H1 (cell line): ENCODE measurements at regions not wholly inside any gene's neighbourhood (a gene's known extent, or its start where the extent isn't known, plus 50 kb on each side); places are given as distances from the start of the nearest gene placed in this dataset.
"Not testable (repeated sequence)": the region's sequence is repeated elsewhere in the genome, so short reads cannot be mapped to it uniquely, and the experiment has no call there.

Experiments
- CTCF ChIA-PET: fragments of 300-600 bp; sonication (Branson Sonifier 250); formaldehyde crosslinking; loops from one replicate; lab custom pipeline; 2021; ENCODE audit not compliant: partially characterized antibody; lab: Charles Lee
- POLR2A ChIA-PET: fragments of 300-600 bp; sonication (Branson Sonifier 250); formaldehyde crosslinking; loops from one replicate; lab custom pipeline; 2021; ENCODE audit warnings: inconsistent platforms; ENCODE audit not compliant: partially characterized antibody; lab: Charles Lee
- DNase-seq, 2 experiments: peaks; one replicate each; pipeline versions ENCODE4 v3.0.0 to v3.0.0-alpha.2; 2010 to 2022; ENCODE audit warnings: low spot score in 2 of 2, low read depth in 1 of 2, mixed read lengths in 1 of 2
- FAIRE-seq: peaks from 2 replicates; lab custom pipeline; 2011; peaks lifted over from hg19 to GRCh38; lab: Jason Lieb, UNC
- H2AFZ ChIP-seq: 2 replicates; pipeline ENCODE4 v1.8.1; 2012; ENCODE audit warnings: low read length, inconsistent platforms
- H2AK5ac ChIP-seq: 2 replicates; pipeline ENCODE4 v1.6.1; 2013; ENCODE audit warnings: low read depth, low read length
- H2BK120ac ChIP-seq: replicated peaks from 2 replicates; pipeline ENCODE3; 2013; ENCODE audit warnings: low read depth, low read length, inconsistent platforms
- H2BK12ac ChIP-seq: 2 replicates; pipeline ENCODE4 v1.6.1; 2013; ENCODE audit warnings: low read depth, low read length
- H2BK15ac ChIP-seq: 2 replicates; pipeline ENCODE4 v1.6.1; 2013; ENCODE audit warnings: low read length
- H2BK20ac ChIP-seq: 2 replicates; pipeline ENCODE4 v1.6.1; 2013; ENCODE audit warnings: low read length
- H2BK5ac ChIP-seq: 2 replicates; pipeline ENCODE4 v1.6.1; 2013; ENCODE audit warnings: low read depth, low read length
- H3K14ac ChIP-seq: 2 replicates; pipeline ENCODE4 v1.6.1; 2013; ENCODE audit warnings: inconsistent platforms; ENCODE audit not compliant: insufficient read length
- H3K18ac ChIP-seq: 2 replicates; pipeline ENCODE4 v1.6.1; 2013; ENCODE audit warnings: low read length; ENCODE audit errors: extremely low read depth
- H3K23ac ChIP-seq: 2 replicates; pipeline ENCODE4 v1.6.1; 2013; ENCODE audit warnings: inconsistent platforms; ENCODE audit not compliant: insufficient read length
- H3K23me2 ChIP-seq: 2 replicates; pipeline ENCODE4 v1.6.1; 2013; ENCODE audit warnings: low read depth, low read length
- H3K27ac ChIP-seq: 2 replicates; pipeline ENCODE4 v1.6.1; 2011; ENCODE audit warnings: low read depth, low read length, inconsistent platforms
- H3K27me3 ChIP-seq, 4 experiments: replicated peaks in 1 of 4; 1 replicate in 1 of 4; 2 replicates in 3 of 4; pipeline versions ENCODE4 v1.6.1 to v1.8.1; 2011 to 2013; ENCODE audit warnings: low read length in 3 of 4, mild to moderate bottlenecking in 3 of 4, inconsistent platforms in 2 of 4, mixed read lengths in 2 of 4, moderate library complexity in 1 of 4; ENCODE audit not compliant: control insufficient read depth in 3 of 4, insufficient read depth in 3 of 4; ENCODE audit errors: extremely low read depth in 1 of 4
- H3K36me3 ChIP-seq, 4 experiments: 2 replicates each; pipeline versions ENCODE4 v1.6.1 to v1.8.1; 2011 to 2013; ENCODE audit warnings: mild to moderate bottlenecking in 4 of 4, low read length in 3 of 4, moderate library complexity in 2 of 4, control low read depth in 1 of 4, inconsistent platforms in 1 of 4; ENCODE audit not compliant: insufficient read depth in 4 of 4, control insufficient read depth in 2 of 4
- H3K4ac ChIP-seq: replicated peaks from 2 replicates; pipeline ENCODE3; 2013; ENCODE audit warnings: low read length, low read depth, mixed read lengths, inconsistent platforms; ENCODE audit not compliant: insufficient read length
- H3K4me1 ChIP-seq, 4 experiments: replicated peaks in 1 of 4; 1 replicate in 1 of 4; 2 replicates in 3 of 4; pipeline versions ENCODE4 v1.6.1 to v1.8.1; 2011 to 2013; ENCODE audit warnings: low read length in 3 of 4, inconsistent platforms in 2 of 4, mixed read lengths in 1 of 4; ENCODE audit not compliant: insufficient read depth in 4 of 4, control insufficient read depth in 3 of 4
- H3K4me2 ChIP-seq, 2 experiments: 2 replicates each; pipeline versions ENCODE4 v1.6.1 to v1.8.1; 2011 to 2013; ENCODE audit warnings: low read depth in 2 of 2, low read length in 2 of 2, control low read depth in 1 of 2, inconsistent platforms in 1 of 2, mild to moderate bottlenecking in 1 of 2; ENCODE audit not compliant: insufficient read depth in 1 of 2
- H3K4me3 ChIP-seq, 4 experiments: fragments of 200-600, 300-600 bp in 1 of 4; sonication (generic), shearing (Covaris generic), sonication (Bioruptor Twin) in 1 of 4; 2 replicates each; pipeline versions ENCODE4 v1.5.1 to v1.8.1; 2011 to 2016; ENCODE audit warnings: low read length in 4 of 4, low read depth in 3 of 4, control low read depth in 2 of 4, inconsistent platforms in 2 of 4, mild to moderate bottlenecking in 2 of 4, mixed read lengths in 1 of 4, moderate library complexity in 1 of 4; ENCODE audit not compliant: insufficient read depth in 2 of 4; ENCODE audit errors: extremely low read depth in 1 of 4
- H3K56ac ChIP-seq: replicated peaks from 2 replicates; pipeline ENCODE3; 2013; ENCODE audit warnings: low read depth, mild to moderate bottlenecking, mixed read lengths, low read length, inconsistent platforms; ENCODE audit not compliant: insufficient read length
- H3K79me1 ChIP-seq: 2 replicates; pipeline ENCODE4 v1.6.1; 2013; ENCODE audit warnings: low read depth, low read length, control low read depth
- H3K79me2 ChIP-seq, 2 experiments: 2 replicates each; pipeline versions ENCODE4 v1.6.1 to v1.8.1; 2012 to 2013; ENCODE audit warnings: low read length in 2 of 2, mild to moderate bottlenecking in 2 of 2, inconsistent platforms in 1 of 2; ENCODE audit not compliant: insufficient read depth in 2 of 2, control insufficient read depth in 1 of 2
- H3K9ac ChIP-seq, 4 experiments: replicated peaks in 1 of 4; 1 replicate in 1 of 4; 2 replicates in 3 of 4; pipeline versions ENCODE4 v1.6.1 to v1.8.1; 2011 to 2013; ENCODE audit warnings: low read depth in 3 of 4, low read length in 3 of 4, control low read depth in 2 of 4, mild to moderate bottlenecking in 2 of 4, moderate library complexity in 2 of 4, inconsistent platforms in 1 of 4; ENCODE audit errors: extremely low read depth in 1 of 4
- H3K9me3 ChIP-seq, 2 experiments: 2 replicates each; pipeline versions ENCODE4 v1.6.1 to v1.8.1; 2012 to 2013; ENCODE audit warnings: mild to moderate bottlenecking in 2 of 2, moderate library complexity in 2 of 2, control low read depth in 1 of 2, inconsistent platforms in 1 of 2, low read depth in 1 of 2, low read length in 1 of 2, mixed read lengths in 1 of 2; ENCODE audit not compliant: insufficient read depth in 2 of 2
- H4K20me1 ChIP-seq, 2 experiments: replicated peaks in 1 of 2; 2 replicates each; pipeline versions ENCODE3 to v1.8.1; 2011 to 2013; ENCODE audit warnings: inconsistent platforms in 2 of 2, low read length in 2 of 2, mild to moderate bottlenecking in 1 of 2; ENCODE audit not compliant: insufficient read depth in 2 of 2, control insufficient read depth in 1 of 2
- H4K5ac ChIP-seq: 2 replicates; pipeline ENCODE4 v1.6.1; 2013; ENCODE audit warnings: low read length, low read depth, mixed read lengths, inconsistent platforms; ENCODE audit not compliant: insufficient read length
- H4K8ac ChIP-seq: 2 replicates; pipeline ENCODE4 v1.8.0; 2013; ENCODE audit warnings: mild to moderate bottlenecking, moderate library complexity, low read length, inconsistent platforms; ENCODE audit not compliant: insufficient read depth; ENCODE audit errors: extremely low read depth
- H4K91ac ChIP-seq: replicated peaks from 2 replicates; pipeline ENCODE3; 2013; ENCODE audit warnings: low read length, mixed read lengths, inconsistent platforms; ENCODE audit not compliant: insufficient read length
- WGBS, 2 experiments: shearing (Covaris generic) in 1 of 2; methylation state at CpG; one replicate each; pipeline versions ENCODE4 v1.1.6 to v1.1.7; 2013 to 2015; ENCODE audit warnings: low lambda C conversion rate in 2 of 2, mixed read lengths in 2 of 2, inconsistent platforms in 1 of 2, low coverage in 1 of 2, missing lambda C conversion rate in 1 of 2; ENCODE audit not compliant: insufficient replicate concordance in 2 of 2, insufficient coverage in 1 of 2, insufficient read length in 1 of 2; ENCODE audit errors: extremely low coverage in 1 of 2, missing lambda C conversion rate in 1 of 2; 5-methylcytosine and 5-hydroxymethylcytosine counted together

GRCh38 chr9:81811688-81812087 lies 116.5 kb upstream of the SPATA31D4 start:
- H4K91ac ChIP-seq, H3K23ac ChIP-seq, H2BK12ac ChIP-seq, H3K4me2 ChIP-seq, POLR2A ChIA-PET, H2BK120ac ChIP-seq, H3K79me2 ChIP-seq, DNase-seq, H3K9ac ChIP-seq, H3K4me3 ChIP-seq, H2BK20ac ChIP-seq, H4K5ac ChIP-seq, H2AK5ac ChIP-seq, H3K36me3 ChIP-seq, CTCF ChIA-PET, H3K23me2 ChIP-seq, H3K18ac ChIP-seq, H4K8ac ChIP-seq, H2BK15ac ChIP-seq, H3K9me3 ChIP-seq, H3K4ac ChIP-seq, H3K56ac ChIP-seq, H4K20me1 ChIP-seq, FAIRE-seq, H3K27ac ChIP-seq, H3K14ac ChIP-seq, H3K27me3 ChIP-seq, H2AFZ ChIP-seq, H3K79me1 ChIP-seq, H2BK5ac ChIP-seq: not testable (repeated sequence)
- 91% methylated on average over 3 of the region's 3 CpGs; no CpG with 5 or more reads in 1 of the 2 experiments for WGBS, 2 experiments
- H3K4me1 ChIP-seq: peaks cover 2 to 11% (median 7%) of the 10 kb centered on the region in 4 experiments; a peak in 3 of 7 replicates
